HEK293T (cell line): ENCODE measurements at regions not wholly inside any gene's neighbourhood (a gene's known extent, or its start where the extent isn't known, plus 50 kb on each side); places are given as distances from the start of the nearest gene placed in this dataset.

Experiments
- CTCF ChIA-PET: fragments of 350-600 bp; formaldehyde crosslinking; extraction: SDS; loops from one replicate; lab custom pipeline; 2021; ENCODE audit warnings: antibody characterized with exemption, inconsistent platforms; lab: Yijun Ruan, JAX
- POLR2A ChIA-PET: fragments of 350-600 bp; formaldehyde crosslinking; extraction: SDS; loops from one replicate; lab custom pipeline; 2020; ENCODE audit warnings: antibody characterized with exemption, inconsistent platforms; lab: Yijun Ruan, JAX
- DNase-seq: peaks from one replicate; pipeline ENCODE4 v3.0.0; 2012; ENCODE audit warnings: mixed read lengths; ENCODE audit errors: extremely low spot score
- ARNT ChIP-seq: fragments of 450-650 bp; IDR thresholded peaks from 2 replicates; pipeline ENCODE4 v1.6.1; 2017; ENCODE audit warnings: mild to moderate bottlenecking
- BHLHE40 ChIP-seq: fragments of 450-650 bp; IDR thresholded peaks from 2 replicates; pipeline ENCODE4 v1.6.1; 2016; ENCODE audit warnings: mild to moderate bottlenecking, moderate library complexity, borderline replicate concordance
- CTBP1 ChIP-seq: fragments of 450-650 bp; IDR thresholded peaks from 2 replicates; pipeline ENCODE4 v1.6.1; 2016; ENCODE audit warnings: borderline replicate concordance
- ELF4 ChIP-seq: fragments of 450-650 bp; IDR thresholded peaks from 2 replicates; pipeline ENCODE4 v1.6.1; 2017; ENCODE audit warnings: antibody characterized with exemption
- FOXA1 ChIP-seq: fragments of 450-650 bp; IDR thresholded peaks from 2 replicates; pipeline ENCODE4 v1.6.1; 2016; ENCODE audit warnings: mild to moderate bottlenecking
- FOXK2 ChIP-seq: fragments of 450-650 bp; IDR thresholded peaks from 2 replicates; pipeline ENCODE4 v1.6.1; 2016; ENCODE audit warnings: mild to moderate bottlenecking
- FOXM1 ChIP-seq: fragments of 450-650 bp; IDR thresholded peaks from 2 replicates; pipeline ENCODE4 v1.6.1; 2017; ENCODE audit warnings: mild to moderate bottlenecking, borderline replicate concordance
- HDGF ChIP-seq: fragments of 450-650 bp; IDR thresholded peaks from 2 replicates; pipeline ENCODE4 v1.6.1; 2017; ENCODE audit warnings: antibody characterized with exemption, borderline replicate concordance
- L3MBTL2 ChIP-seq: fragments of 450-650 bp; conservative IDR thresholded peaks from 2 replicates; pipeline ENCODE4 v1.6.1; 2016; ENCODE audit warnings: mild to moderate bottlenecking
- LEF1 ChIP-seq: fragments of 450-650 bp; IDR thresholded peaks from 2 replicates; pipeline ENCODE4 v1.6.1; 2017; ENCODE audit warnings: mild to moderate bottlenecking, borderline replicate concordance
- NFRKB ChIP-seq: fragments of 450-650 bp; IDR thresholded peaks from 2 replicates; pipeline ENCODE4 v1.6.1; 2016; ENCODE audit warnings: mild to moderate bottlenecking, moderate library complexity
- SP1 ChIP-seq: fragments of 450-650 bp; IDR thresholded peaks from 2 replicates; pipeline ENCODE4 v1.6.1; 2017
- SUZ12 ChIP-seq: fragments of 450-650 bp; IDR thresholded peaks from 2 replicates; pipeline ENCODE4 v1.6.1; 2016; ENCODE audit warnings: mild to moderate bottlenecking
- TARDBP ChIP-seq: fragments of 450-650 bp; IDR thresholded peaks from 2 replicates; pipeline ENCODE4 v1.6.1; 2016
- ZNF384 ChIP-seq: fragments of 450-650 bp; IDR thresholded peaks from 2 replicates; pipeline ENCODE4 v1.6.1; 2016
- TF ChIP-seq, protein P1 (sequence below): fragments of 450-650 bp; IDR thresholded peaks from 2 replicates; pipeline ENCODE4 v1.6.1; 2016

DNA sequence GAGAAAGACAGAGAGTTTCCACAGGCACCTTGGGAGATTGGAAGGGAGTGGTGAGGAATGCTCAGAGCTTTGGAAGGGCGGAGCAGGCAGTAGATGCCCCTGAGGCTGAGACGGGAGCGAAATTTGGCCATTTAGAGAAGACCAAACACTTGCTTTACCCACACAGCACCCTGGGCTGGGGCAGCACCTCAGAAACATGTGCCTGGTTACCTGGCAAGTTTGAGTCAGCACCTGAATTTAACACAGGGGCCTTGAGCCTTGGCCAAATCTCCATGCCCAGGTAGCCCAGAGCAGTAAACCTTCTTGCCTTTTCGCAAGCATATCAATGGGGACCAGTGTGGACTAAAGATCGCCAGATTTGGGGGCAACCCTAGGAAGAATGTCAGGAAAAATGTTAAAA, 111.9 kb upstream of the NFE2L3 start:
- no peak for DNase-seq
- POLR2A ChIA-PET: no interaction called here
- CTCF ChIA-PET: no interaction called here
- TF ChIP-seq FOXA1 (no peak), FOXK2 (no peak), ZNF384 (no peak), SP1 (no peak), FOXM1 (no peak), SUZ12 (no peak)

GRCh38 chr7:26042237-26042636, 109.8 kb upstream of the NFE2L3 start:
- no peak for DNase-seq
- TF ChIP-seq, protein P1, sequence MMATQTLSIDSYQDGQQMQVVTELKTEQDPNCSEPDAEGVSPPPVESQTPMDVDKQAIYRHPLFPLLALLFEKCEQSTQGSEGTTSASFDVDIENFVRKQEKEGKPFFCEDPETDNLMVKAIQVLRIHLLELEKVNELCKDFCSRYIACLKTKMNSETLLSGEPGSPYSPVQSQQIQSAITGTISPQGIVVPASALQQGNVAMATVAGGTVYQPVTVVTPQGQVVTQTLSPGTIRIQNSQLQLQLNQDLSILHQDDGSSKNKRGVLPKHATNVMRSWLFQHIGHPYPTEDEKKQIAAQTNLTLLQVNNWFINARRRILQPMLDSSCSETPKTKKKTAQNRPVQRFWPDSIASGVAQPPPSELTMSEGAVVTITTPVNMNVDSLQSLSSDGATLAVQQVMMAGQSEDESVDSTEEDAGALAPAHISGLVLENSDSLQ: no peak
- TF ChIP-seq CTBP1: no peak
- no peak for TF ChIP-seq SUZ12
- TF ChIP-seq NFRKB: no peak
- TF ChIP-seq LEF1: no peak
- no peak for TF ChIP-seq L3MBTL2
- no peak for TF ChIP-seq FOXM1
- no peak for TF ChIP-seq FOXA1
- no peak for TF ChIP-seq BHLHE40
- no peak for TF ChIP-seq ZNF384
- no peak for TF ChIP-seq TARDBP
- TF ChIP-seq FOXK2: no peak
- TF ChIP-seq SP1: no peak
- TF ChIP-seq ARNT: no peak
- no peak for TF ChIP-seq HDGF
- POLR2A ChIA-PET: no interaction called here
- CTCF ChIA-PET: no interaction called here

DNA sequence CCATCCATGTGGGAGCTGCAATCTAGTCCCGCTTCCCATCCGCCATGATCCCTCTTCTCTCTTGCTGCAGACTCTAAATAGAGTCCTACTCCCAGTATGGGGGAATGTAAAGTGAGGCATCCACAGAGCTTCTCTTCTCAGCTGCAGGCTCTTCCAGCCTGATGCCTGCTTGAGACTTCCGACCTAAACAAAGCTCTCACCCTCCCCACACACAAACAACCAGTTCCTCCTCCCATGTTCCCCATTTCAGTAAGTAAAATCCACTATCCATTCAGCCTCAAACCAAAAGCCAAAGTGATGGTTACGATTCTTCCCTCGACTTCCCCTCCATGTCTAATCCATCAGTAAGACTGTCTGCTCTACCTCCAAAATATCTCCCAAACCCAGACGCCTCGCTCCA, 108.2 kb upstream of the NFE2L3 start:
- POLR2A ChIA-PET: no interaction called here
- TF ChIP-seq TARDBP (no peak), FOXA1 (no peak), SUZ12 (no peak), ELF4 (no peak), FOXK2 (no peak), ZNF384 (no peak), LEF1 (no peak)
- DNase-seq: no peak
- CTCF ChIA-PET: no interaction called here

DNA sequence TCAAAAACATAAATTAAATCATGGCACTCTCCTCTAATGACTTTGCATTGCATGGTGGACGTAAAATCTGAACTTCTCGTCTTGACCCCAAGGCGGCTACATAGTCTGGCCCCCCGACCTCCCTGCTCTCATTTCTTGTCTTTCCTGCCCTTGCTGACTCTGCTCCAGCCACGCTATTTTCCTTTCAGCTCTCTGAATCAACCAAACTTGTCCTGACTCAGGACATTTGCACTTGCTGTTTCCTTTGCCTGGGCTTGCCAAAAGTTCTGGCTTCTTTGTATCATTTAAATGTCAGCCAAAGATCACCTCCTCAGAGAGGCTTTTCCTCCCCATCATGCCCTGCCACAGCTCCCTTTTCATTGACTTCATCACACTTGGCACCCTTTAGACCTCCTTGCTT, 107.7 kb upstream of the NFE2L3 start:
- ChIA-PET POLR2A (no interaction called here), CTCF (no interaction called here)
- no peak for TF ChIP-seq LEF1
- no peak for TF ChIP-seq FOXA1
- TF ChIP-seq CTBP1: no peak
- TF ChIP-seq SP1: no peak
- TF ChIP-seq L3MBTL2: no peak
- TF ChIP-seq ELF4: no peak
- TF ChIP-seq ZNF384: no peak
- TF ChIP-seq SUZ12: no peak
- DNase-seq: no peak

DNA sequence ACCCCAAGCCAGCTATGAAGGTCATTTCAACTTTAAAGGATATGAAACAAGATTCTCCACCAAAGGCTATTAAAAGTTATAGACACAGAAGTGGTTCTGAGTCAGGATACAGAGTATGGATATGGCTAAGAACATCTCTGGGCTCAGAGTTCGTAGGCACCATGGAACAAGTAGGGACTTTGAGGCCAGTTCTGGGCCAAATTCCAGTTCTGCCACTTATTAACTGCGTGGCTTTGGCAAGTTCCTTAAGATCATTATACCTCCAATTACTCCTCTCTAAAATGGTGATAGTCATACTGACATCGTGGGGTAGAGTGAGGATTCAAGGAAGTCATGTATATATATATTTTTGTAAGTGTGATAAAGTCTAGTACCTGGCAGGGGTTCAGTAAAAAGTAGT, 105.8 kb upstream of the NFE2L3 start:
- POLR2A ChIA-PET: no interaction called here
- CTCF ChIA-PET: interaction anchor here (0.6 kb wide), 1 partner anchor 8 kb away, joined by 4 read pairs; no protein-coding TSS in a partner anchor
- no peak for TF ChIP-seq SUZ12
- no peak for TF ChIP-seq NFRKB
- TF ChIP-seq HDGF: no peak
- TF ChIP-seq FOXA1: no peak
- TF ChIP-seq SP1: no peak
- no peak for TF ChIP-seq LEF1
- TF ChIP-seq, protein P1: no peak
- no peak for TF ChIP-seq FOXM1
- no peak for TF ChIP-seq TARDBP
- TF ChIP-seq ARNT: no peak
- no peak for TF ChIP-seq ELF4
- no peak for TF ChIP-seq ZNF384
- no peak for TF ChIP-seq FOXK2
- TF ChIP-seq BHLHE40: no peak
- no peak for DNase-seq

DNA sequence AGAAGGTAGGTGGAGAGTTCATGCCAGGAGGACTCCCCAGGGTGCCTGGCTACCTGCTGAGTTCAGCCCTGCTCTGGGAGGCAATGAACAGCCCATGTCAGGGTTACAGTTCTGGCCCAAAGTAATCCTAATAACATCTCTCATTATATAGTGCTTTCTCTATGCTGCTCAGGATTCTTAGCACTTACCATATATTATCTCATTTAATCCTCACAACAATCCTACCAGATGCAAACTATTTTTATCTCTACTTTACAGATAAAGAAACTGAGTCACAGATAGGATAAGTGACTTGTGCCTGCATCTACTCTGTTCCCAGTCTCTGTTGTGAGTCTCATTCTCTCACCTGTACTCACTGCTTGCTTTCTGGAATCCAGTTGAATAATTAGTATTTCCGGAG, 105.1 kb upstream of the NFE2L3 start:
- CTCF ChIA-PET: no interaction called here
- TF ChIP-seq L3MBTL2: no peak
- POLR2A ChIA-PET: no interaction called here
- DNase-seq: no peak

GRCh38 chr7:26048663-26049062, 103.3 kb upstream of the NFE2L3 start:
- CTCF ChIA-PET: no interaction called here
- DNase-seq: no peak
- TF ChIP-seq CTBP1 (no peak), FOXM1 (no peak), SP1 (no peak), ZNF384 (no peak)
- POLR2A ChIA-PET: no interaction called here

DNA sequence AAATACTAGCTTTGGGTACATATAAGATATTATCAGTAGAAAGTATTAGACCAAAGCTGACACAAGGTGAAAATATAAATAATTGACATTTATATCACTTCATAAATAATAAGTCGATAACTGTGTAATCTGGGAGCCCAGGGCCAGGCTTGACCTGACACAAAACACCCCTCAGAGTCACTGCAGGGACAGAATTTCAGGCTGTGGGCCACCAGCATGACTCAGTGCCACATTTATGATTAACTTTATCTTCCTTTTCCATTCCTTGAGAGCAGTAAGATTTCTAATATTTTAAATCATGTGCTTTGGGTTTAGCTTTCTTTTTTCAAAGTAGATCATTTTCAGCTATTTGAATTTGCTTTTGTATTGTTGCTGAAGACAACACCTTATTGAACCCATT, 102.9 kb upstream of the NFE2L3 start:
- DNase-seq: no peak
- TF ChIP-seq ELF4 (no peak), BHLHE40 (no peak), HDGF (no peak), SUZ12 (no peak), FOXM1 (no peak), L3MBTL2 (no peak), FOXK2 (no peak), TARDBP (no peak), LEF1 (no peak), SP1 (no peak), ARNT (no peak), NFRKB (no peak), FOXA1 (no peak), CTBP1 (no peak), ZNF384 (no peak)
- TF ChIP-seq, protein P1: no peak
- ChIA-PET CTCF (no interaction called here), POLR2A (no interaction called here)
